OCI-LY1 (cell line): ENCODE measurements at regions not wholly inside any gene's neighbourhood (a gene's known extent, or its start where the extent isn't known, plus 50 kb on each side); places are given as distances from the start of the nearest gene placed in this dataset.

Experiments used
- CTCF ChIP-seq: fragments of 200-600 bp; sonication (generic), shearing (Covaris generic); IDR thresholded peaks from 2 replicates; pipeline ENCODE4 v1.5.1; 2017; ENCODE audit warnings: mild to moderate bottlenecking, antibody characterized with exemption, low read length, moderate library complexity, mixed read lengths
- EZH2 ChIP-seq: fragments of 200-600 bp; sonication (generic), shearing (Covaris generic); IDR thresholded peaks from 2 replicates; pipeline ENCODE4 v1.8.0; 2017; ENCODE audit warnings: borderline replicate concordance, mixed run types, mild to moderate bottlenecking, antibody characterized with exemption, low read length, moderate library complexity, mixed read lengths

- TF ChIP-seq CTCF (no peak), EZH2 (no peak)
Observed at GRCh38 chr18:78305789-78306188, 673.8 kb upstream of the SALL3 start.
